Stimulated activated naive B cell treated with anti-CD40 and anti-IgM and Interleukin-4, amounts not matched to agents 10 μg/mL and 1 μg/mL and 100 μg/mL, for 72 hours (primary cell): ENCODE measurements at regions not wholly inside any gene's neighbourhood (a gene's known extent, or its start where the extent isn't known, plus 50 kb on each side); places are given as distances from the start of the nearest gene placed in this dataset.

Experiments used
- ATAC-seq, 2 donors: fragments of 150-1000 bp; cut with Tn5 transposase; replicated peaks; 2 replicates each; pipeline ENCODE4 v1.10.0; 2021; ENCODE audit warnings: moderate library complexity in 1 of 2
- DNase-seq: peaks from one replicate; pipeline ENCODE4 v3.0.0; 2021
- H3K27ac Mint-ChIP-seq: one replicate; pipeline ENCODE4 v1.8.0; 2022; ENCODE audit warnings: mild to moderate bottlenecking, mixed read lengths
- H3K27me3 Mint-ChIP-seq, 2 donors: one replicate each; pipeline ENCODE4 v1.8.0; 2022; ENCODE audit warnings: mixed read lengths in 2 of 2
- H3K36me3 Mint-ChIP-seq, 2 donors: one replicate each; pipeline ENCODE4 v1.8.0; 2022; ENCODE audit warnings: mixed read lengths in 2 of 2, mild to moderate bottlenecking in 1 of 2
- H3K4me1 Mint-ChIP-seq, 2 donors: one replicate each; pipeline ENCODE4 v1.8.0; 2022; ENCODE audit warnings: mixed read lengths in 2 of 2, mild to moderate bottlenecking in 1 of 2
- H3K4me3 Mint-ChIP-seq, 2 donors: one replicate each; pipeline ENCODE4 v1.8.0; 2022; ENCODE audit warnings: mild to moderate bottlenecking in 2 of 2, mixed read lengths in 2 of 2, moderate library complexity in 1 of 2
- H3K9me3 Mint-ChIP-seq, 2 donors: one replicate each; pipeline ENCODE4 v1.8.0; 2022; ENCODE audit warnings: mixed read lengths in 2 of 2, mild to moderate bottlenecking in 1 of 2

- H3K27ac Mint-ChIP-seq: no peak overlapping the region
- ATAC-seq (no peak), DNase-seq (no peak)
- peaks cover 0 to 19% of the 10 kb centered on the region in 2 donors for H3K27me3 Mint-ChIP-seq
- H3K9me3 Mint-ChIP-seq: no peaks in the 10 kb centered on the region
- H3K36me3 Mint-ChIP-seq: no peaks in the 10 kb centered on the region
- no peak overlapping the region for H3K4me3 Mint-ChIP-seq
- H3K4me1 Mint-ChIP-seq: no peaks in the 10 kb centered on the region
Measured at GRCh38 chr2:71936076-71937030, 211.3 kb downstream of the CYP26B1 start.

- H3K27me3 Mint-ChIP-seq: peaks cover 0 to 19% of the 10 kb centered on the region in 2 donors
- H3K27ac Mint-ChIP-seq: no peak overlapping the region
- H3K4me1 Mint-ChIP-seq: no peaks in the 10 kb centered on the region
- DNase-seq (no peak), ATAC-seq (no peak)
- no peaks in the 10 kb centered on the region for H3K9me3 Mint-ChIP-seq
- no peak overlapping the region for H3K4me3 Mint-ChIP-seq
- no peaks in the 10 kb centered on the region for H3K36me3 Mint-ChIP-seq
Measured at GRCh38 chr2:71935262-71935848, 212.3 kb downstream of the CYP26B1 start.

DNA sequence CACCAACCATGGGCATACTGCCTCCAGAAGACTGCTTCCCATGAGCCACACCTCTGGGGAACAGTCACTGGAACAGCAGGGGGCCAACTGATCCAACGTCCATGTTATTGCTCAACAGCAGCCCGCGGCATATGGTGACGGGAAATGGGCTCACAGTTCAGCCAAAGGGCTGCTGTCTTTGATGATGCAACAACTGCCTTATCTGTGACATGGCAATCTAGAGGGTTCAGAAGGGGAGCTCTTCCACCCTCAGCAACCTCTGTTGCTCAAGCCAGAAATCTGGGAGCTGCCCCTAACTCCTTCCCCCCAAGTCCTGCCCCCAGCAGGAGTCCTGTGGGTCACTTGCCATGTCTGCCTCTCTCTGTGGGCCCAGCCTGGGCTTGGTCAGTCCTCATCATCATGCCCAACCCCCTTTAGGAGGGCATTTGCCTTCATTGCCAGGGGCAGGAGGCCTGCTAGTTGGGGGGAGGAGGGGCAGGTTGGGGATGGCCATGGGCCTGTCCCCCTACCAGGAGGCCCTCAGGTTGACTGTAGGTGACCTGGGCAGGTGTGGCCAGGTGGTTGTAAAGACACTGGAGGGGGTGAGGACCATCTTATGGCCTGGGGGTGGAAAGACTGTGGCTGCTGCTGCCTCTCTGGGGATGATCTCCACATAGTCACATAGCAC, 212.9 kb downstream of the CYP26B1 start:
- H3K36me3 Mint-ChIP-seq: no peaks in the 10 kb centered on the region
- H3K27me3 Mint-ChIP-seq: peaks cover 0 to 19% of the 10 kb centered on the region in 2 donors
- no peak overlapping the region for H3K4me3 Mint-ChIP-seq
- H3K27ac Mint-ChIP-seq: no peak overlapping the region
- ATAC-seq (no peak), DNase-seq (no peak)
- H3K9me3 Mint-ChIP-seq: no peaks in the 10 kb centered on the region
- no peaks in the 10 kb centered on the region for H3K4me1 Mint-ChIP-seq

DNA sequence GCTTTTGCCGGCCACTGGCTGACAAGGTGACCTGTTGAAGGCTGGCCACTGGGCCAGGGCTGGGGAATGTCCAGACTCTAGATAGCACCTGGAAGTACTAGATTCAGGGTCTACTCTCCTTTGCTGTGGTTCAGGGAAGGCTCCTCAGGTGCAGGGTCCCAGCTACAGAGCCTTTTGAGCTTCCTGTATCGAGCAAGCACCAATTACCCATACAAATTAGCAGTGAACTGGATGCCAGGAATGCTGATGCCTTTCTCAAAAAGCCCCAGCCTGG, 213.4 kb downstream of the CYP26B1 start:
- Mint-ChIP-seq H3K36me3 (no peaks in the 10 kb centered on the region), H3K4me1 (no peaks in the 10 kb centered on the region), H3K27ac (no peak overlapping the region), H3K27me3 (peaks cover 0 to 19% of the 10 kb centered on the region in 2 donors), H3K4me3 (no peak overlapping the region), H3K9me3 (no peaks in the 10 kb centered on the region)
- no peak for DNase-seq
- no peak for ATAC-seq

DNA sequence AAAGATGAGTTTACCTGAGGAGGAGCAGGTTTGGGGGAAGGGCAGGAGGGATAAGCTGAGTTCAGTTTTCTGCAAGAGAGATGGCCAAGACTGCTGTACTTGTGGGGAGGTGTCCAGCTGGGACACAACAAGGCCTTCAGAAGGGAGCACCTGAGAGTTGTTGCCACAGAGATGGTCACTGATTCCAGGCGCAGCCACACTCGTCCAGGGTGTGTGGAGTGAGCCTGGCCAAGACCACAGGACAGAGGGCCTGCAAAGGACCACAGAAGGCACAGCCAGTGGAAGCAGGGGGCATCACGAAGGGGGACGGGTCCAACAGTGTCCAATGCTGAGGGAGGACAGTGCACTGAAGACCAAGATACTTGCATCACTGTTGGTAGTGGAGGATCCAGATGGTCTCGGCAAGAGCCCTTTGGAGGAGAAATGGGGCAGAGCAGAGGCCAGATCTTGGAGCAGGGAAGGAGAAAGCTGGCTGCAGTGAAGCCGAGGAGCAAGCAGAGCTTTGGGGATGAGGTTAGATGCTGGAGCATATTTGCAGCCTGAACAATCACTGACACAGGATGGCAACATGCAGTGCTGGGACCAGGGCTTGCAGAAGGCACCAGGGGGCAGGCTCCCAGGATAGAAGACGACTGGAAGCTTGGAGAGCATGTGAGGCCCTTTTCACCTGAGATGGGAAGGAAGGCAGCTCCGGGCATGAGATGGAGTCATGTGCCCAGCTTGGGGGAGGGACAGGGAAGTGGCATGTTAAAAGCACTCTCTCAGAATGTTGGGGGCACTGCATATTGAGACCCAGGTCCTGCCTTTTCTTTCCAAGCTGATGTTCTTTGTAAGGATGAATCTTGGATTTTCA, 214.0 kb downstream of the CYP26B1 start:
- no peak for DNase-seq
- Mint-ChIP-seq H3K9me3 (no peaks in the 10 kb centered on the region), H3K36me3 (no peaks in the 10 kb centered on the region), H3K4me3 (no peak overlapping the region), H3K27ac (no peak overlapping the region), H3K4me1 (no peaks in the 10 kb centered on the region), H3K27me3 (peaks cover 0 to 13% of the 10 kb centered on the region in 2 donors)
- no peak for ATAC-seq

GRCh38 chr2:71932780-71933466, 214.7 kb downstream of the CYP26B1 start:
- H3K4me1 Mint-ChIP-seq: no peaks in the 10 kb centered on the region
- DNase-seq (no peak), ATAC-seq (no peak)
- no peaks in the 10 kb centered on the region for H3K9me3 Mint-ChIP-seq
- H3K36me3 Mint-ChIP-seq: no peaks in the 10 kb centered on the region
- H3K4me3 Mint-ChIP-seq: no peak overlapping the region
- H3K27ac Mint-ChIP-seq: no peak overlapping the region
- H3K27me3 Mint-ChIP-seq: peaks cover 0 to 12% of the 10 kb centered on the region in 2 donors

- no peaks in the 10 kb centered on the region for H3K9me3 Mint-ChIP-seq
- no peaks in the 10 kb centered on the region for H3K36me3 Mint-ChIP-seq
- ATAC-seq (no peak), DNase-seq (no peak)
- no peaks in the 10 kb centered on the region for H3K4me1 Mint-ChIP-seq
- H3K27me3 Mint-ChIP-seq: peaks cover 0 to 12% of the 10 kb centered on the region in 2 donors
- no peak overlapping the region for H3K4me3 Mint-ChIP-seq
- no peak overlapping the region for H3K27ac Mint-ChIP-seq
Measured at GRCh38 chr2:71932037-71932779, 215.5 kb downstream of the CYP26B1 start.

GRCh38 chr2:71930049-71930681, 217.5 kb downstream of the CYP26B1 start:
- DNase-seq (no peak), ATAC-seq (no peak)
- Mint-ChIP-seq H3K4me3 (no peak overlapping the region), H3K9me3 (no peaks in the 10 kb centered on the region), H3K4me1 (no peaks in the 10 kb centered on the region), H3K27me3 (peaks cover 0 to 12% of the 10 kb centered on the region in 2 donors), H3K27ac (no peak overlapping the region), H3K36me3 (no peaks in the 10 kb centered on the region)

- Mint-ChIP-seq H3K4me3 (no peak overlapping the region), H3K36me3 (no peaks in the 10 kb centered on the region)
Measured at GRCh38 chr2:71929482-71929772, 218.2 kb downstream of the CYP26B1 start.

GRCh38 chr2:71928734-71929481, 218.8 kb downstream of the CYP26B1 start:
- Mint-ChIP-seq H3K9me3 (no peaks in the 10 kb centered on the region), H3K27ac (no peak overlapping the region), H3K4me3 (no peak overlapping the region), H3K36me3 (no peaks in the 10 kb centered on the region), H3K4me1 (no peaks in the 10 kb centered on the region), H3K27me3 (peaks cover 0 to 9% of the 10 kb centered on the region in 2 donors)
- ATAC-seq (no peak), DNase-seq (no peak)

More at GRCh38 chr2:71929482-71929772, 218.2 kb downstream of the CYP26B1 start:
- Mint-ChIP-seq H3K27me3 (peaks cover 0 to 12% of the 10 kb centered on the region in 2 donors), H3K27ac (no peak overlapping the region), H3K9me3 (no peaks in the 10 kb centered on the region), H3K4me1 (no peaks in the 10 kb centered on the region)
- no peak for DNase-seq
- no peak for ATAC-seq

- DNase-seq: no peak
- Mint-ChIP-seq H3K27me3 (no peaks in the 10 kb centered on the region), H3K36me3 (no peaks in the 10 kb centered on the region), H3K4me1 (no peaks in the 10 kb centered on the region), H3K27ac (no peak overlapping the region), H3K4me3 (no peak overlapping the region), H3K9me3 (no peaks in the 10 kb centered on the region)
- no peak for ATAC-seq
Measured at GRCh38 chr2:71927757-71928715, 219.6 kb downstream of the CYP26B1 start.
